Activated CD4-positive, CD25-positive, alpha-beta regulatory T cell treated with anti-CD3 and anti-CD28 coated beads, Interleukin-2, amount 50 U/mL, for 24 hours (primary cell): ENCODE measurements at regions not wholly inside any gene's neighbourhood (a gene's known extent, or its start where the extent isn't known, plus 50 kb on each side); places are given as distances from the start of the nearest gene placed in this dataset.
"Not testable (repeated sequence)": the region's sequence is repeated elsewhere in the genome, so short reads cannot be mapped to it uniquely, and the experiment has no call there.

ENCODE experiments used
- ATAC-seq, 2 donors: fragments of 150-1000 bp; cut with Tn5 transposase; one replicate each; pipeline ENCODE4 v1.10.0; 2021; ENCODE audit warnings: mild to moderate bottlenecking in 1 of 2, moderate library complexity in 1 of 2

GRCh38 chr12:69030321-69030720, 97.3 kb upstream of the CPM start:
- no peak for ATAC-seq

- ATAC-seq = no peak
Observed at GRCh38 chr12:69036533-69036932, 103.6 kb upstream of the CPM start.

DNA sequence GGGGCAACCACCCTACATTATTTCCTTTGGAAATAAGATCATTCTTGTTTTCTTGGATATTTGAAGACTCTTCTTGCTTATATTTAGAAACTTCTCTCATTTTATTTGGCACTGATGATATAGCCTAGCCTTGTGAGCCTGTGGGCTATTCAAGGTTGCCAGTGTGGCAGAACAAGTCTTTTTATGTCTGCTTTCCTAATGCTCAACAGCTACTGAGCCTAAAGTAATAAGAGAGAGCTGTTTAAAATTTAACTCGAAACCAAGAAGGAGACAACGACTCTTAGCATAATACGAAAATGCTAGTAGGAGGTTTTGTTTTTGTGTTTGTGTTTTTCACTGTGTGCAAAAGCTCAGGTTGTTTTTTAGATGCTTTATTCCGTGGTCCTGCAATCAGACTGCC, 104.0 kb upstream of the CPM start:
- ATAC-seq = no peak

DNA sequence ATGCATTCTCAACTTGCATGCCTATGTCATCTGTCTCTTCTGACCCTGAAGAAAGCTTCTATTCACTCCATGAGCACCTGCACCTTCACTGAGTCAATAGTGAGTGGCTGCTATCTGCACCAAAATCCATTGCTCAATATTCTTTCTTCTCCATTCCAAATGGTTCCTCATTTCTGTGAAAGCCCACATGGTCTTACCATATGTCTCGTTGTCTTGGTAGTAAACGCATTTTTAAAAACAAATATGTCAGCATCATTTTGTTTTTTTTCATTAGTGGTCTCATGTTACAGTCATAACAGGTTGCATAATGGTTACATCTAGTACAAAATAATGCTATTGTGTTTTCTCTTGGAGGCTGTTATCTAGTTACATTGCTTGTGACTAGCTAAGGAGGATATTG, 106.9 kb upstream of the CPM start:
- ATAC-seq = no peak

DNA sequence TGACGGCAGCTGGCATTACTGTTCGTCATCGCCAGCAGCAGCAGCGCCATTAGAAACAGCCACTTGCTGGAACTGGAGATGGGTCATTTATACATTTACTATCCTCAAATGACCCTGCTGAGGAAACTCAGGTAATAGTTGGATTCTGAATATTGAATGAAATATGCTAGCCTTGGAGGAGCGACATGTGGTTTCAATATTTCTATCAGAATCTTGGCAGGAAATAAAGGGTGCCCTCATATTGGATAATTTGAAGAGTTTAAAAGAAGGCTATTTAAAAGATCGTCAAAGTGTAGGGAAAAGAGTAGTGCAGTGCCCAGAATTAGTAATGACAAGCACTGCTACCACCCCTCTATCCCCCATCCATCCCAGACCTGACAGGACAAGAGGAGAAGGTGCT, 109.6 kb upstream of the CPM start:
- no peak for ATAC-seq

DNA sequence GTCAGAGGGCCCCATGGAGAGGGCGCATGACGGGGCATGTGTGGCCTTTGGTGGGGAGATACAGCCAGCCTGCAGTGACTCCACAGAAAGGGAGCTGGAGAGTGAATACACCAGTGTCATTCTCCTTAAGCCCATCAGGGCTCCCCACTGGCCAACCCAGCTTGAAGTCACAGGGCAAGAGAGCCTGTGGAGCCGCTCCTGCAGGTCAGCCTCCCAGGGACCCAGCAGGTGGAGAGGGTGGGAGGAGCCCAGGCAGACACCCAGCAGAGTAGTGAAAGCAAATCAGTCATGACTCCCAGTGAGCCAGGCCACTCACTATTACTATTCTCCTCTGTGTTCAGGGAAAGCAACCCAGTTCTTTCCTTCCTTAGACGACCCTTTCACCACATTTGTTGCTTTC, 110.0 kb upstream of the CPM start:
- ATAC-seq = no peak

DNA sequence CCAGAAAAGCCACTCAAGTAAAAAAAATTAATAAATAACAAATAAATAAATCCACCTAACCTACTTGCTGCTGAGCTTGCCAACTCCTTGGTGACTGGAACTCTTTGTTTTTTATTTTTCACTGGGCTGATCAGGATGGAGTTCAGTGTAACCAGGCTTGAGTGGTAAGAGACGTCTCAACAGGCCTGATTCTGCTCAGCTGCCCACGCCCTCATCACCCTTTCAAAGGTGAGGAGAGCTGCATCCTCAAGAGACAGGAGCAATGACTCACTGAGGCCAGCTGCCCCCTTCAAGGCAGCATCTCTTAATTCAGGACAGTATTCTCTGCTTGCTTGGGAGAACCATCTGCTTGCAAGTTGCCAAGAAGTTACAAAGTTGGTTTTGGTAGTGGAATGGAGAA, 111.9 kb upstream of the CPM start:
- ATAC-seq = no peak

DNA sequence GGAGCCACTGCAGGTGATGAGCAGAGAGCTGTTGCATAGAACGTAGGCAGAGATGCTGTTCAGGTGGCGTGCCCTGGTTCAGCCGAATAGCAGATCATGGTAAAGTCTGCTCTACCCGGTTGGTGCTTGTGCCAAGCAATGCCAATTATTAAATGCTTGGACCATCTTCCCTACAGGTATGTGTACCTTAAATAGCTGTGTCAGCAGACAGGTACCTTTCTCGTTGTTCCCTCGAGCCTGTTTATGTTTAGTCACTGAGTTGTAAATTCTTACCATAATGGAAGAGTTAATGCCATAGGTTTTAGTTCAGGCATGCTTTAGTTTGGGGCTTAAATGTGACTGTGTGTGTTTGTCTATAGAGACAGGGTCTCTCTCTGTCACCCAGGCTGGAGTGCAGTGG, 112.5 kb upstream of the CPM start:
- ATAC-seq = no peak

GRCh38 chr12:69046363-69046762, 113.4 kb upstream of the CPM start:
- no peak for ATAC-seq

- no peak for ATAC-seq
Observed at GRCh38 chr12:69046920-69047319, 113.9 kb upstream of the CPM start.

- ATAC-seq = no peak
Observed at GRCh38 chr12:69047990-69048389, 115.0 kb upstream of the CPM start.

- ATAC-seq = not testable (repeated sequence)
Observed at GRCh38 chr12:69049855-69050254, 116.9 kb upstream of the CPM start.

DNA sequence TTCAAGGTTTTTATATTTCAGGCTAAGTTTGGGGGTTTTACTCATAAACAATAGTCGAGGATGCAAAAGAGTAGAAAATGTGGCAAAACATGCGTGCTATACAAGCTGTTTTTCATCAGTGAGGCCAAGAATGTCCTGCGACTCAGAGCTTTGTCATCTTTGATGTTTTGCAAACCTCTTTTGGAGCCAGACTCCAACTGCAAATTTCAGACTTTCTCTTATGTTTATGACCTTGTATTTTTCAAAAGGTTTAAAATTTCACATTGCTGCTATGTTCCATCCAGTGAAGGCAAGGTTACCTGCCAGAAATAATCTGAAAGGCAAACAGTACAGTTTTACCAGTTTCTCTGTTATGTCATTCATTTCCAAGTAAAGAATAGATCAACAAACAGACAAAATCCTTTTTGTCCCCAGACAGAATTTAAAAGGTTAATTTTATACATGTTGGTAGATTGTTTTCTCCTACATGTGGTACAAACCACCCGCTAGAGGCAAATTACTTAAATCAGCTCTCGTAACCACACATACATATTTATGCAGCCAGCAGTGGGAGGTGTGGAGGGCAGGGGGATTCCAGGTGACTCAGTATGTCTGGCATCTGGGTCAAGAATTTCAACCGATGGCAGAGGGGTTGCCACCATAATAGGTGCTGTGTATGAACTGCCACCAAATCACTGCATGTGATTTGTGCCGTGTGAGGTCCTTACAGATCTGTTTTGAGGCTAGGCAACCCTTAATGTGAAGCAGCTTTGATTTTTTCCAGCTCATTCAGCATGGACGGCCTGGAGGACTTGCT, 119.8 kb upstream of the CPM start:
- peak; percentile 91 to 96 for ATAC-seq

DNA sequence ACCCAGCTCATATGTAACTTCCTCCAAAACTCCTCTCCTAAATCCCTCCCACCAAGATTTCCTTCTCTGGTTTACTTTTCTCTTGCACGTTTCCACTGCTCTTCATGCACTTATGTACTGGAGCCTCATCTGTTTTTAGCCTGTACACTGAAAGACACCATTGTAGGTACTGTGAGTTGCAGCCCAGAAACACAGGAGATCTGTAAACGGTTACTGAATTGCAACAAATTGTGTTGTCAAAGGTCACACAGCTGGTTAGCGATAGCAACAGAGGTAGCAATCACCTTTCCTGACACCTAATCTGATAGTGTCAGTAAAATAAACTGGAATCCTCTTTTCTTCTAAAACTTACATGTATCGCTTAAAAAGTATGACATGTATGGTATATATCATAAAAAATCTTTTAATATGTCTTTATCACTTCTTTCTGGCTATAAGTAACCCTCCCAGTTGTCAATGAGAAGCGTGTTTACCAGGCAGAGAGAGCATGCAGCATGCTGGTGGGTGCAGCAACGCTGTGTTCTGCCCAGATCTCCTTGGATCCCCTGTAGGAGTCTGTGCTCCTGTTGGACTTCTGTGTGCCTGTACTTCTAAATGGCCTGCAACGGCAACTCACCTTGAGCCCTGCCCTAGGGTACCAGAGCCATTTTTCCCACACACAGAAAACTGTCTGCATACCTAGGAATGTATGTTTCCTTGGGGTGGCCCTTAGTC, 121.5 kb upstream of the CPM start:
- ATAC-seq = no peak

DNA sequence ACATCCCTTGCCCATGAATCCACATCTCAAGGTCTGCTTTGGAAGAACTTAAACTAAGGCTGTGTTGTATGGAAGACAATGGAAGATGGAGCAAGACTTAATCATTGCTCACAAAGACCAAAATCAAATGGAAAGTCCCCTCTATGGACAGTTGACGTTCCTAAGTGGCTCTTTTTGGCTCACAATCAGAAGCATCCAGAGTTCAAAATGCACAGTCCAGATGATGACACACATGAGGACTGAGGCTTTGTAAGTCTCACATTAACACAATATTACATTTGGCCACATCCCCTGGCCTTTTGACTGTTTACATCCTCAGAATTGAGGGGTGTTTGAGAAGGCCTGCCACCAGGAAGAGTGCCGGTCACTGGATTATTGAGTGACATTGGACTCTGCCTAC, 122.3 kb upstream of the CPM start:
- ATAC-seq = no peak

DNA sequence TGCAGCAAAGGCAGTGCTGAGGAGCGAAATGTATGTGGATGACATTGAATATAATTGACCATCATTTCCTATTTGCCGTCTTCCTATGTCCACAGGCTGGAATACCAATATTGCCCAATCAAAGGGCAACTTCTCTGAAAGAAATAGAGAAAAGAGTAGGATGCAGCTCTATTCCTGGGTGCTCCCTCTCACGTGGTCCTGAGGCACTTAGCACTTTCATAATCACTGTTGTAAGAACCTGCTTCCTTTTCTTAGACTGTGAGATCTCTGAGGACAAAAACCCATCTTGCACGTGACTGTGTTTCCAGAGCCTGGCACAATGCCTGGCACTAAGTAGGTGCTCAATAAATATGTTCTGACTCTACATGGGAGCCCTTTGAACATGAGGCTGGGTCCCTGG, 122.7 kb upstream of the CPM start:
- ATAC-seq = no peak

DNA sequence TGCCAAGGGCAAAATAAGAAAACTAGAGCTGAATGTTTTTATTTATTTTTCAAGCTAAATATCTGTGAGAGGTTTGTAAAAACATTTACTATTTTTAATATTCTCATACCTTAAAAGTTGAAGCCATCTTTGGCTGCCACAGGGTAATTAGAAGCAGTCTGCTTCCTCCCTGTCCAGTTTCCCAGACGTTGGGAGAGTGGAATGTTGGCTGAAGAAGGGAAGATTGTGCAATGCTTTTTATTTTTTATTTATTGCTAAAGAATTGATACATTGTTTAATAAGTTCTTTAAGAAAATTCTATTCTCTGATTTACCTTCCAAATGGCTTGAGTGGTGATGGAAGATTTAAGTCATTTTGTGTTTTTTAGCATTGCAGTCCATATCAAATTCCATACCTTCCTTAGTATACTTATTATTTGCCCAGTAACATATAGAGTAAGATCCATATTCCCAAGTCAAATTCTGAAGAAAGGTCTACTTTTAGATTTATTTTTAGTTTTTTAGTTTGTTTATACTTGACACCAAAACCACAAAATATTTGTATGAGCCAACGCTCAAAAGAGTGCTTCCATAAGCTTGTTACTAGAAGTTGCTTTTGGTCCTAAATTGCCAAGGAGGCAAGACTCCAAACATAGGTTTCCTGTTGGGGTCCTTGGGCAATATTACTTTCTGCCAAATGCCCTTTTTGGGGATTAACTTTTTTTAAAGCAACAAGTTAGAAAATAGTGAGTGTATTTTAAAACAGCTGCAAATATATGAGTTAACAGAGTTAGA, 124.0 kb upstream of the CPM start:
- no peak for ATAC-seq

- no peak for ATAC-seq
Observed at GRCh38 chr12:69057742-69058141, 124.8 kb upstream of the CPM start.

GRCh38 chr12:69059465-69060457, 126.8 kb upstream of the CPM start:
- peak; percentile 90 to 96 for ATAC-seq

- no peak for ATAC-seq
Observed at GRCh38 chr12:69061574-69061973, 128.6 kb upstream of the CPM start.

DNA sequence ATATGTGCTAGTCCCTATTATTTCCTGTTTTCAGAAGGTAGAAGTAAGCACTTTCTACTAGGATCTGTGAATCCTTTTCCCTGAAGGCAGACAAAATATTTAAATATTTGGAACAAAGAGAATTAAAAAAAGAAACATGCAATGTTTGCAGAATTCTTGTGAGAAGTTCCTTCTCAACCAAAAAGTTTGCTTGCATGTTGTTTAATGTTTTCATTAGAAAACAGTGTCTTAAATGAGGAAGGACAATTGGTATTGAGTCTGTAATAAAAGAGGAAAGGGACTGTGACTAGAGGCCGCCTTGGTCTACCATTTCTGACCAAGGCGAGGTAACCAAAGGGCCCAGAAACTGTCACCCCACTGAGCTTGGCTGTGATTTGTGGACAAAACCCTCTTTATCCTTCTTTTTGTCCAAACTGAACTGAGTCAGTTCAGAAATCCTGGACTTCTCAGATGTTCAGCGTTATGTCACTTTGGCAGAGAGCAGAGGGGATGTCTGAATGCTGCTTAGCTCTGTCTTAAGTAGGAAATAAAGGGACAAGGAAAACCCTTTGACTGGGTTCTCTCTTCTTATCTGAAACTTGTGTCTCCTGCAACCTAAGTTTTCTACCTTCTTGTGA, 129.8 kb upstream of the CPM start:
- no peak for ATAC-seq
